ENCODE measurements at regions not wholly inside any gene's neighbourhood (a gene's known extent, or its start where the extent isn't known, plus 50 kb on each side); places are given as distances from the start of the nearest gene placed in this dataset.

DNA sequence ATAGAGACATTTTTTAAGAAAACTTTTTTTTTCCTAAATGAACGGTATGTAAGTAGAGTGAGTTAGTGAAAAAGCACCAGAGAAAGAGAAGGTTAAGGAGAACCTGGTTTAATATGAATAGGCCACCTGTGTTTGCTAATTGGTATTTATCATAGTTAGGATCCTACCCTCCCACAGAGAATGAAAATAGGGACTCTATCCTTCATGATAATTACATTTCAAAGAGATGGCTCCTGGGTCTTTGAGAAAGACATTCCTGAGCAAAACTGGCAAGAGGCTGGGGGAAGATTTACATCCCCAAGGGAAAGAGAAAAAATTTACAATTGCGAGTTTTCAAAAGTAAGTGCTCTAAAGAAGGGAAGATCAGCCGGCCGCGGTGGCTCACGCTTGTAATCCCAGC lies 1284.5 kb downstream of the SLITRK1 start:
- Histone ChIP-seq H3K27me3 (ENCODE audit: insufficient read depth, low read depth) (no peaks in the 10 kb centered on the region), H3K4me2 (no peak overlapping the region), H3K79me2 (ENCODE audit: insufficient read depth, low read depth) (no peaks in the 10 kb centered on the region), H4K20me1 (ENCODE audit: insufficient read depth) (no peaks in the 10 kb centered on the region), H3K36me3 (ENCODE audit: insufficient read depth) (no peaks in the 10 kb centered on the region), H3K4me1 (ENCODE audit: low read depth, poor library complexity, severe bottlenecking) (no peaks in the 10 kb centered on the region), H3K4me3 (IDR thresholded peaks at IDR 0.05; ENCODE audit: insufficient read depth, low read depth, low read length) (no peak overlapping the region), H3K9ac (no peak overlapping the region), H3K27ac (no peak overlapping the region), H2AFZ (ENCODE audit: low read depth) (no peak overlapping the region)
- TF ChIP-seq, protein P1, sequence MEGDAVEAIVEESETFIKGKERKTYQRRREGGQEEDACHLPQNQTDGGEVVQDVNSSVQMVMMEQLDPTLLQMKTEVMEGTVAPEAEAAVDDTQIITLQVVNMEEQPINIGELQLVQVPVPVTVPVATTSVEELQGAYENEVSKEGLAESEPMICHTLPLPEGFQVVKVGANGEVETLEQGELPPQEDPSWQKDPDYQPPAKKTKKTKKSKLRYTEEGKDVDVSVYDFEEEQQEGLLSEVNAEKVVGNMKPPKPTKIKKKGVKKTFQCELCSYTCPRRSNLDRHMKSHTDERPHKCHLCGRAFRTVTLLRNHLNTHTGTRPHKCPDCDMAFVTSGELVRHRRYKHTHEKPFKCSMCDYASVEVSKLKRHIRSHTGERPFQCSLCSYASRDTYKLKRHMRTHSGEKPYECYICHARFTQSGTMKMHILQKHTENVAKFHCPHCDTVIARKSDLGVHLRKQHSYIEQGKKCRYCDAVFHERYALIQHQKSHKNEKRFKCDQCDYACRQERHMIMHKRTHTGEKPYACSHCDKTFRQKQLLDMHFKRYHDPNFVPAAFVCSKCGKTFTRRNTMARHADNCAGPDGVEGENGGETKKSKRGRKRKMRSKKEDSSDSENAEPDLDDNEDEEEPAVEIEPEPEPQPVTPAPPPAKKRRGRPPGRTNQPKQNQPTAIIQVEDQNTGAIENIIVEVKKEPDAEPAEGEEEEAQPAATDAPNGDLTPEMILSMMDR (conservative IDR thresholded peaks at IDR 0.05; ENCODE audit: low read depth, low read length): no peak

DNA sequence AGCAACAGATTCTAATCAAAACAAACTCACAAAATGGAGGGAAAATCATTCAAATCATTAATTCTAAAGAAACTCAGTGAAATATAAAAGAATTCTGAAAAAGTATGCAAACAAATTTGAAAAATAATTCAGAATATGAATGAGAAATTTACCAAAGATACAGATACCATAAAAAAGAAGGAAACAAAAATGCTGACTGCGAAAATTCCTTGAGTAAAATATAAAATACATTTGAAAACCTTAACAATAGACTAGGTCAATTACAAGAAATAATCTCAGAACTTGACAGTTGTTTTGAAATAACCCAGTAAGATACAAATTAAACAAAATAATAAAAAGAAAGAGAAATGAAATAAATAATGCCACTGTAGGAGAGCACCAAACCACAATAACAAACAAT lies 1289.0 kb downstream of the SLITRK1 start:
- Histone ChIP-seq H2AFZ (ENCODE audit: low read depth) (no peak overlapping the region), H3K4me3 (IDR thresholded peaks at IDR 0.05; ENCODE audit: insufficient read depth, low read depth, low read length) (no peak overlapping the region), H3K4me2 (no peak overlapping the region), H3K27me3 (ENCODE audit: insufficient read depth, low read depth) (no peaks in the 10 kb centered on the region), H3K36me3 (ENCODE audit: insufficient read depth) (no peaks in the 10 kb centered on the region), H3K27ac (no peak overlapping the region), H4K20me1 (ENCODE audit: insufficient read depth) (no peaks in the 10 kb centered on the region), H3K79me2 (ENCODE audit: insufficient read depth, low read depth) (no peaks in the 10 kb centered on the region), H3K9ac (no peak overlapping the region), H3K4me1 (ENCODE audit: low read depth, poor library complexity, severe bottlenecking) (no peaks in the 10 kb centered on the region)
- TF ChIP-seq, protein P1 (conservative IDR thresholded peaks at IDR 0.05; ENCODE audit: low read depth, low read length): no peak

DNA sequence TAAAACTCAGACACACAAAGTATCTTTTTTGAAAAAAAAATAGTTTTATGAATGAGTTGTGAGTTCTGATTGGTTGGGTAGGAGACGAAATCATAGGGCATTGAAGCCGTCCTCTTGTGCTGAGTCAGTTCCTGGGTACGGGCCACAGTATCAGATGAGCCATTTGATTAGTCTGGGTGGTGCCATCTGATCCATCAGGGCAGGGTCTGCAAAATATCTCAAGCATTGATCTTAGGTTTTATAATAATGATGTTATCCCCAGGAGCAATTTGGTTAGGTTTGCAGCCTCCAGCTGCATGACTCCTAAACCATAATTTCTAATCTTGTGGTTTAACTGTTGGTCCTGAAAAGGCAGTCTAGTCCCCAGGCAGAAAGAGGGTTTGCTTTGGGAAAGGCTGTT lies 1310.6 kb downstream of the SLITRK1 start:
- TF ChIP-seq, protein P1 (conservative IDR thresholded peaks at IDR 0.05; ENCODE audit: low read depth, low read length): no peak
- H3K27me3 ChIP-seq (ENCODE audit: insufficient read depth, low read depth): no peaks in the 10 kb centered on the region
- no peak overlapping the region for H3K27ac ChIP-seq
- no peak overlapping the region for H2AFZ ChIP-seq (ENCODE audit: low read depth)
- no peak overlapping the region for H3K9ac ChIP-seq
- H4K20me1 ChIP-seq (ENCODE audit: insufficient read depth): no peaks in the 10 kb centered on the region
- H3K79me2 ChIP-seq (ENCODE audit: insufficient read depth, low read depth): no peaks in the 10 kb centered on the region
- no peak overlapping the region for H3K4me2 ChIP-seq
- H3K36me3 ChIP-seq (ENCODE audit: insufficient read depth): no peaks in the 10 kb centered on the region
- no peak overlapping the region for H3K4me3 ChIP-seq (IDR thresholded peaks at IDR 0.05; ENCODE audit: insufficient read depth, low read depth, low read length)
- H3K4me1 ChIP-seq (ENCODE audit: low read depth, poor library complexity, severe bottlenecking): peaks cover 3% of the 10 kb centered on the region

DNA sequence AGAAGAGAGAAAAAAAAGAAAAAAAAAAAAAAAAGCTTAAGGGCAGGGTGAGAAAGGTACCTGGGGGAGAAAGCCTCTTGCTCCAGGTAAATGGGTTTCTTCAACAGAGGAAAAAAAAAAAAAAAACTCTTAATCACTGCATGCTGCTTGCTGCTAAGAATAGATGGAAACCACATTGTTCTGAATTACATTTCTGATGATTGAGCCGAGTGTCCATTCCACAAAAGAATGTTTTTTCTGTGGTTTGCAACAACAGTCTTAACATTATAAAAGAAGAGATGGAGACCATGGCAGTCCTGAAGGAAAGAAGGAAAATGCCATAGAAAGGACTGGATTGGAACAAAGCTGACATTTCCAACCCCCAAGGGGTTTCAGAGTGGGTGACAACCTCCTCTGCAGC lies 1312.7 kb downstream of the SLITRK1 start:
- TF ChIP-seq, protein P1 (conservative IDR thresholded peaks at IDR 0.05; ENCODE audit: low read depth, low read length): no peak
- Histone ChIP-seq H3K36me3 (ENCODE audit: insufficient read depth) (no peaks in the 10 kb centered on the region), H2AFZ (ENCODE audit: low read depth) (no peak overlapping the region)

More for the DNA sequence above, 1312.7 kb downstream of the SLITRK1 start:
- Histone ChIP-seq H3K4me2 (no peak overlapping the region), H3K4me3 (IDR thresholded peaks at IDR 0.05; ENCODE audit: insufficient read depth, low read depth, low read length) (no peak overlapping the region), H3K9ac (no peak overlapping the region), H3K4me1 (ENCODE audit: low read depth, poor library complexity, severe bottlenecking) (peaks cover 3% of the 10 kb centered on the region), H3K79me2 (ENCODE audit: insufficient read depth, low read depth) (no peaks in the 10 kb centered on the region), H3K27ac (no peak overlapping the region), H4K20me1 (ENCODE audit: insufficient read depth) (no peaks in the 10 kb centered on the region), H3K27me3 (ENCODE audit: insufficient read depth, low read depth) (no peaks in the 10 kb centered on the region)

All from KMS-11 (cell line).